Memory B cell (primary cell): ENCODE measurements at regions not wholly inside any gene's neighbourhood (a gene's known extent, or its start where the extent isn't known, plus 50 kb on each side); places are given as distances from the start of the nearest gene placed in this dataset.

Experiments used
- ATAC-seq: fragments of 150-1000 bp; cut with Tn5 transposase; 2 replicates; pipeline ENCODE4 v1.10.0; 2021; ENCODE audit warnings: low read depth, mild to moderate bottlenecking, moderate library complexity
- DNase-seq, 2 donors: peaks; one replicate each; pipeline ENCODE4 v3.0.0; 2022; ENCODE audit warnings: low spot score in 2 of 2
- H3K27ac Mint-ChIP-seq: one replicate; pipeline ENCODE4 v1.8.0; 2022; ENCODE audit warnings: mild to moderate bottlenecking, moderate library complexity, mixed read lengths
- H3K27me3 Mint-ChIP-seq: one replicate; pipeline ENCODE4 v1.8.0; 2022; ENCODE audit warnings: mixed read lengths
- H3K36me3 Mint-ChIP-seq: one replicate; pipeline ENCODE4 v1.8.0; 2022; ENCODE audit warnings: mild to moderate bottlenecking, mixed read lengths
- H3K4me1 Mint-ChIP-seq: one replicate; pipeline ENCODE4 v1.8.0; 2022; ENCODE audit warnings: mixed read lengths
- H3K4me3 Mint-ChIP-seq: one replicate; pipeline ENCODE4 v1.8.0; 2022; ENCODE audit warnings: mild to moderate bottlenecking, moderate library complexity, mixed read lengths
- H3K9me3 Mint-ChIP-seq: one replicate; pipeline ENCODE4 v1.8.0; 2022; ENCODE audit warnings: mixed read lengths

DNA sequence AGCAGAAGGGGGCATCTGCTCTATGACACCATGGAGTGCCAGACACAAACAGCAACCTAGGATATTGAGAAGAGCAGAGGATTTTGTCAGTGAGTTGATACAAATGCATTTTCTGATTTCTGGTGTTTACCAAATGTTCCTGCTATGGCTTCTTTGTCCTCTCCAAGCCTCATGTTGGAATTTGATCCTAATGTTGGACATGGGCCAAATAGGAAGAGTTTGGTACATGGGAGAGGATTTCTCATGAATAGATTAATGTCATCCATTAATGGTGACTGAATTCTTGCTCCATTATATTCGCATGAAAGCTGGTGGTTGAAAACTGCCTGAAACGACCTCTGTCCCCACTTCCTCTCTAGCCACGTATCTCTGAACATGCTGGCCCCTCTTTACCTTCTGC, 1002.2 kb upstream of the FLRT2 start:
- Mint-ChIP-seq H3K36me3 (no peaks in the 10 kb centered on the region), H3K9me3 (peaks cover 9% of the 10 kb centered on the region), H3K4me1 (no peaks in the 10 kb centered on the region), H3K4me3 (no peak overlapping the region), H3K27ac (no peak overlapping the region), H3K27me3 (no peaks in the 10 kb centered on the region)
- no peak for DNase-seq
- no peak for ATAC-seq

DNA sequence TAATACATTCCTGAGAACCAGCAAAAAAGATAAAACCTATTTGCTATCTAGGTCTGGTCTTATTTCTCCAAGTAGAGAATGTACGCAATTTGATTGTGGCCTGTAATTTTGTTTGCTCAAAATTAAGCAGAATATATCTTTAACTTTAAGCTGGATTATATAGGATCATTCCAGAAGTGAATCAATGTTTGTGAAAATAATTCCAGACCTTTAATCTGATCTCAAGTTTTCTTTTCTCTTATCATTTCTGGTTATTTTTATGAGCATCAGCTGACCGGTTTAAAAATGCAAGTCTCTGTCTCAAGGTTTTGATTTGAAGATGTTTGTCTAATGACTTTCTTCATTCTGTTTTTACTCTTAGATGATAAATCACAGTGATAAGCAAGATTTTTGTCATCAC, 997.9 kb upstream of the FLRT2 start:
- no peaks in the 10 kb centered on the region for H3K9me3 Mint-ChIP-seq
- ATAC-seq (no peak), DNase-seq (no peak)
- H3K36me3 Mint-ChIP-seq = no peaks in the 10 kb centered on the region
- H3K27me3 Mint-ChIP-seq = no peaks in the 10 kb centered on the region
- no peak overlapping the region for H3K27ac Mint-ChIP-seq
- no peaks in the 10 kb centered on the region for H3K4me1 Mint-ChIP-seq
- H3K4me3 Mint-ChIP-seq = no peak overlapping the region

DNA sequence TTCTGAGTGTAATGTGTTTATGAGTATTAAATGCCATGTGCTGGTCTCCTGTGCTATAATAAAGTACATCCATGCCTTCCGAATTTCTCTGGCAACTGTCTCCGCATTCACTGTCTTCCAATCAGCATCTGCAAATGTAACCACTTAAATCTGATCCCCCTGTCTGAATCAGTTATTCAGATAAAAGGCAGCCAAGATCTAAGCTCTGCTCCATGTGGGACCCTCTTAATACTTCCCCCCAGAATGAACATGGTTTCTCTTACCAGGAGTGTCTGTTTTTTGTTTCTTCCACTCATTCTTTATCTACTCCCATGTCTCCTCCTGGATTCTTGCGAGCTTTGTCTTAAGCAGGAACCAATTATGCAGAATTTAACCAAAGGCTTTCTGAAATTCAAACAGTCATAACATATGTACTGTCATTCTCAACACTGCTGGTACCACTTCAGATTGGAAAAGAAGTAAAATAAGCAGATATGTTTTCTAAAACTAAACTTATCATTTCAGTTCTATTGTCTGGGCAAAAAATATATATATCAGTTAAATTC, 996.7 kb upstream of the FLRT2 start:
- Mint-ChIP-seq H3K27ac (no peak overlapping the region), H3K36me3 (no peaks in the 10 kb centered on the region), H3K9me3 (no peaks in the 10 kb centered on the region), H3K4me3 (no peak overlapping the region), H3K4me1 (no peaks in the 10 kb centered on the region), H3K27me3 (no peaks in the 10 kb centered on the region)
- no peak for DNase-seq
- ATAC-seq = no peak

DNA sequence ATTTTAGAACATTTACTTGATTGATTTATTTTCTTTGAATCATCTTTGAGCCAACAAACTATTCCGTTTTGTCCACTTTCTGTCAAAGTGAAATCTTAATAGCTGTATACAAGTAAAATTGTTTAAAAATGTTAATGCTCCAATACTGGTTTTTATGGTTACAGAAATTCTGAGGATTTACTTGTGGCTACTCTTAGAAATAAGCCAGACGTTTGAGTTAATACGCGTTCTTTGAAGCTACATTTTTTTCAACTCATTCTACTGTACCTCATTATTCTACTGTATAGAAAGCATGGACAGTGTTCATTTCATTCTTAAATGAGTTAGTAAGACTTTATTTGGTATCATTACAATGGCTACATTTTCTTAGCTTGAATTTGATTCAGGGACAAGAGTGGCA, 996.2 kb upstream of the FLRT2 start:
- Mint-ChIP-seq H3K27ac (no peak overlapping the region), H3K27me3 (no peaks in the 10 kb centered on the region), H3K36me3 (no peaks in the 10 kb centered on the region), H3K4me1 (no peaks in the 10 kb centered on the region), H3K9me3 (no peaks in the 10 kb centered on the region), H3K4me3 (no peak overlapping the region)
- DNase-seq (no peak), ATAC-seq (no peak)

DNA sequence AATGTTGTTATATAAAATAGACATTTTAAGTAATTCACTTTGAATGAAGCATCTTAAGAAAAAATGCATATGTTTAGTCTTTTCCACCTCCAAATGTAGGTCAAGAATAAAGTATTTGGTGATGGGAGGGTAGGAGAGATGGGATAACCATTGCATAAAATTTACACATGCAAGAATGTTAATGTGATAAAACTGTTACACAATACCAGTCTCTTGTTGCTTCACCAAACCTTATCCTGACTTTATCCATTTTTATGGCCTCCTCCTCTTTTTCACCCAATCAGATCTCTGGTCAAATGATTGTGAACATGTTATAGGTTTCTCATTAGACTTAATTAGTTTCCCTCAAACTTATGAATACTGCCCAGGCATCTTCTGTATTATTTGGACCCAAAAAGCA, 994.5 kb upstream of the FLRT2 start:
- H3K36me3 Mint-ChIP-seq = no peaks in the 10 kb centered on the region
- no peak overlapping the region for H3K27ac Mint-ChIP-seq
- H3K4me1 Mint-ChIP-seq = no peaks in the 10 kb centered on the region
- no peak overlapping the region for H3K4me3 Mint-ChIP-seq
- DNase-seq (no peak), ATAC-seq (no peak)
- H3K9me3 Mint-ChIP-seq = no peaks in the 10 kb centered on the region
- H3K27me3 Mint-ChIP-seq = no peaks in the 10 kb centered on the region

DNA sequence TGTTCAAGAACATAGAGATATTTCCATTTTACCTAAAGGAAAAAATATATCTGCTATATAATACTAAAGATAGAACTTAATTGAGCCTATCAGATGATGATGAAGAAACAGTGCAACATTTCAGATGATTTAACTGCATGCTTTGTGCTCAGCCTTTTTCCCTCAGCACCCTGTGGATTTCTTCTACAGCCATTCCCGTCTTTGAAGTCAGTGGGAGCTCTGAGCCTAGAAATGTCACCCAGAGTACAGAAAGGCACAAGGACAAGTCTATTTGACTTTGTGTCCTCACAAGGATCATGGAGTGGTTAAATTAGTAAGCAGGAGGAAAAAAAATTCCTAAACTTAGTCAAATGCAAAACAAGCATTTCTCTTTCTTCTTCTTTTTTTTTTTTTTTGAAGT, 994.0 kb upstream of the FLRT2 start:
- Mint-ChIP-seq H3K36me3 (no peaks in the 10 kb centered on the region), H3K27me3 (no peaks in the 10 kb centered on the region), H3K4me3 (no peak overlapping the region), H3K4me1 (no peaks in the 10 kb centered on the region), H3K9me3 (no peaks in the 10 kb centered on the region), H3K27ac (no peak overlapping the region)
- ATAC-seq (no peak), DNase-seq (no peak)

DNA sequence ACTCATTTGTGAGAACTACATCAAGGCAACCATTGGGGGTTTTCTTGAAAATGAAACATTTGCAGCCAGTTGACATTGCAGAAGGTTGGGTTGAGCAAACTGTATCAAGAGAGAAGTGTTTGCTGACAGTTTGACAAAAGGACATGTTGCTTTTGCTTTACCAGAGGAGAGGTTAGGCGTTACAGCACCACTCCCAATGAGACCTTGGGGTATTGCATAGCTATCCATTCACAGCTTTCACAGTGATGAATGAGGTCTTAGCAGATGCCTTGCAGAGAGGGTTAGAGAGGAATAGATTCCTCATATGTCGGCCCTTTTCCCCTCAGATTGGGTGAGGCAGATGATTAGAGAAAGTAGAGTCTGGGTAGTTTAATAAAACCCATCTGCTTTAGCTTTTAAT, 988.9 kb upstream of the FLRT2 start:
- Mint-ChIP-seq H3K36me3 (no peaks in the 10 kb centered on the region), H3K4me3 (no peak overlapping the region), H3K27me3 (no peaks in the 10 kb centered on the region), H3K4me1 (no peaks in the 10 kb centered on the region), H3K9me3 (peaks cover 2% of the 10 kb centered on the region), H3K27ac (no peak overlapping the region)
- ATAC-seq = no peak
- DNase-seq = no peak

DNA sequence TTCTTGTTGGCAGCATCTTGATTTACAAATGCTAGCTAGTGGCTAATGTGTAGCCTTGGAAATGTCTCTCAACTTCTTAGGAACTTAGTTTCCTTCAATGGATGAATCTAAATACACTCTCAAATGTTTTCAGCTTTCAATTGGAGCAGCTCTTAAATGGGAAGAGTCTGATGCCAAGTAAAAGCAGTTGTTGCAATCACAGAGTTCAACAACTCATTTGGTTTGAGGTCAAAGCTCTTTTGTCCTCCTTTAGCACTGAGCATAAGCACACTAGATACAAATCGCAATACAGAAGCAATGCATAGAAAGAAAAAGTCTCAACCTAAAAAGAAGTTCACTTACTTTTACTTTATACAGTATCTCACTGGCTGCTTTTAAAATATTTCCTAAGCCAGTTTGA, 986.1 kb upstream of the FLRT2 start:
- Mint-ChIP-seq H3K4me3 (no peak overlapping the region), H3K36me3 (no peaks in the 10 kb centered on the region), H3K27ac (no peak overlapping the region), H3K27me3 (no peaks in the 10 kb centered on the region), H3K4me1 (no peaks in the 10 kb centered on the region), H3K9me3 (peaks cover 4% of the 10 kb centered on the region)
- DNase-seq = no peak
- ATAC-seq = no peak

DNA sequence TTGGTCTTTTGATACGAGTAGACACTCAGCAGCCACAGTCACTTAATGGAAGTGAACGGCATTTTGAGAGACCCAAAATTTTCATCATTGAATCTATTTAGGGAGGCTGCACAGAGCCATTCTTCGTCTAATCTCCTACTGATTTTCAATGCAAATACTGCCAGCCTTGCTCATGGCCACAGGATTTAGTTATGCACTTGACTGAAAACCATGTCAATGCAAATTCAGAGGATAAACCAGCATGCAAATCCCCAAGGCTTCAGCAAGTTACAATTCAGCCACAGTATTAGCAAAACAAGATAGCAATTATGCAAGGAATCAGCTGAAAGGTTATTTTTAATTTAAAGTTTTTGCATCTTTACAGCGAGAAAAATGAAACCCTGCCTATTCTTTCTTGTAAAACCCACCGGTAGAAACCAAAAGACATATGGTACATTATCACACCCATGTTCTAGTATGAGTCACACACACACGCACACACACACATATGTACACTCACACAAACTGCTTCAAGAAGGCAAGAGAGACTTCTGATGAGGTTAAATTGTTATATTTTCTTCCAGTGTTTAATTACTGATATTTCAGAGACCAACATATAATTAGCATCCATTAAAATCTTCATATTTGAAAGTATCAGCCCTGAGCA, 985.3 kb upstream of the FLRT2 start:
- no peak overlapping the region for H3K4me3 Mint-ChIP-seq
- H3K36me3 Mint-ChIP-seq = no peaks in the 10 kb centered on the region
- DNase-seq = no peak
- no peak overlapping the region for H3K27ac Mint-ChIP-seq
- H3K4me1 Mint-ChIP-seq = no peaks in the 10 kb centered on the region
- H3K27me3 Mint-ChIP-seq = no peaks in the 10 kb centered on the region
- H3K9me3 Mint-ChIP-seq = peaks cover 6% of the 10 kb centered on the region
- ATAC-seq = no peak

DNA sequence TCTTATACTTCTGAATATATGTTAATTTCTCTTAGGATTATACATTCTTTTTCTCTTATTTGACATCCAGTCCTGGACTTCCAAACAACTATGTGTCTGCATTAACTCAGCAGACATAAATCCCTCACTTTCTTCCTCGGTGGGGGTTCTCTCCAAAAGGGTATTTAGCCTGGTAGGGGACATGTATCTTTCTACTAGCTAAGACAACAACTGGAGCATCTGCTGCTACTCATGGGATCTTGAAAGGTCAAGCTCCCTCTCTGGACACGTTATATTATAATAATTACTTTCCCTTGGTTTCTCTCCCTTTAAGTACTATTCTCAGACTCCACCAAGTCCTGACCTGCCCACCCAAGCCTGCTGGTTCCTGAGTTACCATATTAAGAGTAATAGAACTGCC, 983.7 kb upstream of the FLRT2 start:
- ATAC-seq = no peak
- H3K4me1 Mint-ChIP-seq = no peaks in the 10 kb centered on the region
- no peaks in the 10 kb centered on the region for H3K27me3 Mint-ChIP-seq
- peaks cover 10% of the 10 kb centered on the region for H3K9me3 Mint-ChIP-seq
- H3K4me3 Mint-ChIP-seq = no peak overlapping the region
- no peaks in the 10 kb centered on the region for H3K36me3 Mint-ChIP-seq
- no peak for DNase-seq
- H3K27ac Mint-ChIP-seq = no peak overlapping the region

DNA sequence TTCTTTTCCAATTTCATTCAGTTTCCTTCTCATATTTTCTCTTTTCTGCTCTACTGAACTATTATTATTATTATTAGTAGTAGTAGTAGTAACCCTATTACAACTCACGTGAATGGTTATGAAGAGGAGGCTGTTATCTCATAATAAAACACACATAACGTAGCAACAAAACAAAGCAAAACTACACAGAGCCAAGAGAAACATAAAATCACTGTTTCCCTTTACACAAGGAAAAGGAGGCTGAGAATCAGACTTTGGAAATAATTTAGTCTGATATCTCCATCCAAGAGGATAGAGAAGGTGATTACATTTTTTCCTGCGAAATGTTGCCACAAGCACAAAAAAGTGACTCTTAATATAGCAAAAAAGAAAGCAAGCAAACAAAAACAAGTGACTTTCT, 975.8 kb upstream of the FLRT2 start:
- Mint-ChIP-seq H3K27me3 (no peaks in the 10 kb centered on the region), H3K27ac (no peak overlapping the region), H3K36me3 (no peaks in the 10 kb centered on the region), H3K4me3 (no peak overlapping the region), H3K4me1 (no peaks in the 10 kb centered on the region), H3K9me3 (peaks cover 7% of the 10 kb centered on the region)
- no peak for DNase-seq
- no peak for ATAC-seq

DNA sequence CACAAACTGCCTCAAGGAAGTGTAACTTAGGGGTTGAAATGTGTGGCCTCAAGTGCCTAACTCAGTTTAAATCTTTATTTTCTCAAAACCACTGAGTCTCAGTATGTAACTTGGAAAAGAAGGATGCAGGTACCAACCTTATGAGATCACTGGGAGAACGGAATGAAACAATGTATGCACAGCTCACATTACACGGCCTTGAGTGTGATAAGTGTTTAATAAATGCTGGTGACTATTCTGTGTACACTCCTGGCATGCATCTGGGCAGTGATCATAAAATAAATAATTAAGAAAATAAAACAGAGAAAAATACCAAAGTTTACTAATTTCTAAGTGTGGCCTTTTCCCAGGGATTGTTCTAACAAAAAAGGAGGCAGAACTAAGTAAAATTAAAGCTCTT, 974.5 kb upstream of the FLRT2 start:
- H3K4me3 Mint-ChIP-seq = no peak overlapping the region
- H3K9me3 Mint-ChIP-seq = peaks cover 4% of the 10 kb centered on the region
- no peaks in the 10 kb centered on the region for H3K4me1 Mint-ChIP-seq
- DNase-seq (no peak), ATAC-seq (no peak)
- no peak overlapping the region for H3K27ac Mint-ChIP-seq
- no peaks in the 10 kb centered on the region for H3K36me3 Mint-ChIP-seq
- no peaks in the 10 kb centered on the region for H3K27me3 Mint-ChIP-seq

DNA sequence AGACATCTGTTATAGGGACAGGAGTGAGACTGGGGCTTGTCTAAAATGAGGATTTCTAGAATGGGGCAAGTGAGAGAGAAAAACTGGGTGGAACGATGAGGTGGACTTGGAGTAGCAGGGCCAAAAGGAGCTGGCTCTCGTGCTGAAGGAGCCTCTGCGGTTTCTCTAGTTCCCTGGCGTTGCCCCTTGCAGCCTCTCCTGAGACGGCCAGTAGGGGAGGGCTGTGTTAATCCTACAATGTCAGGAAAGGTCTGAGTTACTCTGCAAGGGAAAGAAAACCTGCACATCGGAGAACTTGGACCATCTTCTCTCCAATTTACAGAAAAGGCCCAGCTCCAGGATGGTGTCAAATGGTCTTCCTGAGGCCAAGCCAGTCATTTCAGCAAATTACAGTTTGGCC, 963.8 kb upstream of the FLRT2 start:
- no peaks in the 10 kb centered on the region for H3K27me3 Mint-ChIP-seq
- H3K36me3 Mint-ChIP-seq = no peaks in the 10 kb centered on the region
- no peak overlapping the region for H3K27ac Mint-ChIP-seq
- ATAC-seq (no peak), DNase-seq (no peak)
- no peaks in the 10 kb centered on the region for H3K4me1 Mint-ChIP-seq
- H3K4me3 Mint-ChIP-seq = no peak overlapping the region
- H3K9me3 Mint-ChIP-seq = peaks cover 2% of the 10 kb centered on the region

DNA sequence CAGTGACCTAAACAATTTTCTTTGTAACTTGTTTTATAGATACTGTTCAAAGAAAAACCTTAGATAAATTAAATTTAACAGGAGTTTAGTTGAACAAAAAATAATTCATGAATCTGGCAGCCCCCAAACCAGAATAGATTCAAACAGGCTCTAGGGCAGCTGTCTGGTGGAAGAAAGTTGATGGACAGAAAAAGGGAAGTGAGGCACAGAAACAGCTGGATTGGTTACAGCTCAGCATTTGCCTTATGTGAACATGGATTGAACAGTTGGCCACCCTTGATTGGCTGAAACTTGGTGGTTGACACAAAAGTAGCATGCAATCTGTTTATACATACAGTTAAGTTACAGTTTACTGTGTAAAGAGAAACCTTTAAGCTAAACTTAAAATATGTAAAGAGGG, 954.3 kb upstream of the FLRT2 start:
- Mint-ChIP-seq H3K4me1 (no peaks in the 10 kb centered on the region), H3K9me3 (no peaks in the 10 kb centered on the region), H3K27me3 (no peaks in the 10 kb centered on the region), H3K27ac (no peak overlapping the region), H3K36me3 (no peaks in the 10 kb centered on the region), H3K4me3 (no peak overlapping the region)
- ATAC-seq (no peak), DNase-seq (no peak)

DNA sequence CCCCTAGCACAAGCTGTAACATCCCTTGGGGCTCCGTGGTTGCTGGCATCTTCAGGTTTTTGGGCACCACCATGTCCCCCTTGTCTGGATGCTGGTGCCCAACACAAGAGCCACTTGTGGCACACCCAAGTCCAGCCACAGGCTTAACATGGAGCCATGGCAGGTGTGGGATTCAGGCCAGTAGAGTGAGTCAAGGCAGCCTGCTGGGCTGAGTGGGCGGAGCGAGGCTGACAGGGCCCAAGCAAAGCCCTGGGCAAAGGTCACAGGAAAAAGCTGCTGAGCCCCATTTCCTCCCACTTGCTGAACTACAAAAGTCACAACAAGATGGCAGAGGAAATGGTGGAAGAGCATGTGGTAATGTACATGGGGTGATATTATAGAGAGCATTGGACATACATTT, 950.7 kb upstream of the FLRT2 start:
- no peaks in the 10 kb centered on the region for H3K36me3 Mint-ChIP-seq

More for the DNA sequence above, 950.7 kb upstream of the FLRT2 start:
- no peak for DNase-seq
- no peaks in the 10 kb centered on the region for H3K9me3 Mint-ChIP-seq
- H3K27ac Mint-ChIP-seq = no peak overlapping the region
- ATAC-seq = no peak
- no peaks in the 10 kb centered on the region for H3K27me3 Mint-ChIP-seq
- no peak overlapping the region for H3K4me3 Mint-ChIP-seq
- H3K4me1 Mint-ChIP-seq = no peaks in the 10 kb centered on the region
